Fibroblast of lung (primary cell): ENCODE measurements at regions not wholly inside any gene's neighbourhood (a gene's known extent, or its start where the extent isn't known, plus 50 kb on each side); places are given as distances from the start of the nearest gene placed in this dataset.

Experiments
- CTCF ChIP-seq, 2 donors: IDR thresholded peaks in 1 of 2; conservative IDR thresholded peaks in 1 of 2; 1 replicate in 1 of 2; 2 replicates in 1 of 2; pipeline ENCODE4 v1.5.1; 2011 to 2012; ENCODE audit warnings: low read length in 2 of 2, control low read depth in 1 of 2, inconsistent platforms in 1 of 2, low read depth in 1 of 2, mild to moderate bottlenecking in 1 of 2
- EZH2 ChIP-seq: IDR thresholded peaks from 2 replicates; pipeline ENCODE4 v1.5.1; 2012; ENCODE audit warnings: low read length, control low read depth, mild to moderate bottlenecking; ENCODE audit errors: missing control alignments

DNA sequence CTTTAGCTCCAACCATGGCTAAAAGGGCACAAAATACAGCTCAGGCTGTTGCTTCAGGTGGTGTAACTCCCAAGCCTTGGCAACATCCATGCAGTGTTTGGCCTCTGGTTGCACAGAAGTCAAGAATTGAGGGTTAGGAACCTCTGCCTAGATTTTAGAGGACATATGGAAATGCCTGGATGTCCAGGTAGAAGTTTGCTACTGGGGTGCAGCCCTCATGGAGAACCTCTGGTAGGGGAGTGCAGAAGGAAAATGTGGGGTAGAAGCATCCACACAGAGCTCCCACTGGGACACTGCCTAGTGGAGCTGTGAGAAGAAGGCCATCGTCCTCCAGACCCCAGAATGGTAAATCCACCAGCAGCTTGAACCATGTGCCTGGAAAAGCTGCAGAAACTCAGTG is 1453.8 kb upstream of the EYS start:
- TF ChIP-seq CTCF (conservative IDR thresholded peaks at IDR 0.05 in 1 of 2, IDR thresholded peaks at IDR 0.05 in 1 of 2; ENCODE audit: low read depth in 1 of 2, low read length in 2 of 2), result no peak
- TF ChIP-seq EZH2, result no peak
